HG02759 (cell line): ENCODE measurements at regions not wholly inside any gene's neighbourhood (a gene's known extent, or its start where the extent isn't known, plus 50 kb on each side); places are given as distances from the start of the nearest gene placed in this dataset.

Experiments used
- ATAC-seq: cut with Tn5 transposase; IDR thresholded peaks from one replicate; pipeline ENCODE4 v1.9.1; 2021; ENCODE audit warnings: mild to moderate bottlenecking, moderate library complexity; ENCODE audit not compliant: unreplicated experiment

- no peak for ATAC-seq
Measured at GRCh38 chr3:35946121-35946853, 307.0 kb downstream of the ARPP21 start.

- no peak for ATAC-seq
Measured at GRCh38 chr3:35946854-35947515, 307.7 kb downstream of the ARPP21 start.

- ATAC-seq: no peak
Measured at GRCh38 chr3:35950021-35950420, 310.7 kb downstream of the ARPP21 start.

DNA sequence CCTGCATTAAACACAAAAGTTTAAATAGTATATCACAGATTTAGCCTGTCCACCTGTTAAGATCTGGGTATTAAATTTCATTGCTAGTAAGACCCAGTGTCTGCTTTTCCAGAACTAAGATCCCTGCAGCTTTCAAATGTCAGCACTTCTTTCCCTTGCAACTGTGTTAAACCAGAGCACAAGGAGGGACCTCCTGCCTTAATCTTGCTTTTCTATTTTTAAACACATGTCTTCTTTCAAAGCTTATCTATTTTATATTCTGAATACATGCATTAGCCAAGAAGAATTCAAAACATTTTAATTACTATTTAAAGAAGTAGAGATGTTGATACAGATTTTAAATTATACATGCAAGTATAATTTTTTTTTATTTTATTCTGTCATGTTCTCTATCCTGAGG lies 315.1 kb downstream of the ARPP21 start:
- no peak for ATAC-seq

- peak; percentile 47 for ATAC-seq
Measured at GRCh38 chr3:35965908-35966307, 326.6 kb downstream of the ARPP21 start.

- ATAC-seq: no peak
Measured at GRCh38 chr3:35966629-35967464, 327.5 kb downstream of the ARPP21 start.

- ATAC-seq: no peak
Measured at GRCh38 chr3:35968043-35968622, 328.8 kb downstream of the ARPP21 start.

- ATAC-seq: no peak
Measured at GRCh38 chr3:35969406-35969805, 330.1 kb downstream of the ARPP21 start.

DNA sequence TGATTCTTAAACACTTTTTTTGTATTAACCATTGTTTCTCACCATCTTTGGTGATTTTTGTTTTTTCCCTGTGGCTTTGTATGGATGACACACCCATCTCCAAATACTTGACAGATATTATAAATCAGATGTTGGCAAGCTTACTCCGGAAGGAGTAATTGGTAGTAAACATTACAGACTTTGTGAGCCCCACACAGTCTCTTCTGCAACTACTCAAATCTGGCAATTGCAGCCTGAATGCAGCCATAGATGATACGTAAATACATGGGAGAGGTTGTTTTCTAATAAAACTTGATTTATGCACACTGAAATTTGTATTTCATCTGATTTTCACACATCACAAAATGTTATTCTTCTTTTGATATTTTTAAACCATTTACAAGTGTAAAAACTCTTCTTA lies 331.5 kb downstream of the ARPP21 start:
- no peak for ATAC-seq

GRCh38 chr3:35971686-35972085 lies 332.4 kb downstream of the ARPP21 start:
- no peak for ATAC-seq

DNA sequence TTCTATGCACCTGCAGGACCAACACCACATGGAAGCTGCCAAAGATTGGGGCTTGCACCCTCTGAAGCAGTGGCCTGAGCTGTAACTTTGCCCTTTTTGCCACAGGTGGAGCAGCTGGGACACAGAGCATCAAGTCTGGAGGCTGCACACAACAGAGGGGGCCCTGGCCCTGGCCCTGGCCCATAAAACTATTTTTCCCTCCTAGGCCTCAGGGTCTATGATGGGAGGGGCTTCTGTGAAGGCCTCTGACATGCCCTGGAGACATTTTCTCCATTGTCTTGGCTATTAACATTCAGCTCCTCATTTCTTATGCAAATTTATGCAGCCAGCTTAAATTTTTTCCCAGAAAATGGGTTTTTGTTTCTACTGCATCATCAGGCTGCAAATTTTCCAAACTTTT lies 335.5 kb downstream of the ARPP21 start:
- no peak for ATAC-seq

DNA sequence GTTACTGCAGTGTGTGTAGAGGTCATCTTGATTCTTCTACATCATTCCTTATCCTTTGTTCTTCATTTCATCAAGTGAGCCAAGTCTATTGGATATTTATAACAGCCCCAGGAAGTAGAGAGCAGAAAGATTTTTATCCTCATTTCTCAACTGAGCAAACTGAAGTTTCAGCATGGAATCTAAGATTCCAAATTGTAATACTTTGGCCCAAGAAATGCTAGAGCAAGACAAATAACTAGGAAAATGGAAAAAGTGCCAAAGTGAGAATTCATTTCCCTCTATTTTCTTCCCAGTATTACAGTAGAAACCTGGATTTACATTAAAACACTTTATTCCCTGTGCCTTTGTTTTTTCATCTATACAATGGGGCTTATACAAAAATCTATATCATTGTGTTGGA lies 346.8 kb downstream of the ARPP21 start:
- ATAC-seq: no peak

DNA sequence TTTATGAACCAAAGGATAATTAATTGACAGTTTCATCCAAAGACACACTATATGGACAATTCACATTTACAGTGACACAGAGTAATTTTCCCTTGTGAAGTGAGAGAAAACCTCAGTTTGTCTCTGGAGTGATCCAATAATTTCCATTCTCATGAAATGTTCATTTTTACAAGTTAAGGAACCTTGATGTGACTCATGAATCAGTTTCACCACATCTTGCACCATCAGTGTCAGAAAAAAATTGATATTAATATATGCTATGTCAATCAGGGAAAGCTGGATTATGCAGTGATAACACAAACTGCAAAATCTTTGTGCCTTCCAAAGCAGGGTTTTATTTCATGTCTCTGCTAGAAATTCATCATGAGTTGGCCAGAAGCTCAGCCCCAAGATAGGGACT lies 348.1 kb downstream of the ARPP21 start:
- no peak for ATAC-seq

- ATAC-seq: no peak
Measured at GRCh38 chr3:35992041-35992440, 352.7 kb downstream of the ARPP21 start.

- ATAC-seq: no peak
Measured at GRCh38 chr3:36011791-36012190, 368.5 kb upstream of the STAC start.

DNA sequence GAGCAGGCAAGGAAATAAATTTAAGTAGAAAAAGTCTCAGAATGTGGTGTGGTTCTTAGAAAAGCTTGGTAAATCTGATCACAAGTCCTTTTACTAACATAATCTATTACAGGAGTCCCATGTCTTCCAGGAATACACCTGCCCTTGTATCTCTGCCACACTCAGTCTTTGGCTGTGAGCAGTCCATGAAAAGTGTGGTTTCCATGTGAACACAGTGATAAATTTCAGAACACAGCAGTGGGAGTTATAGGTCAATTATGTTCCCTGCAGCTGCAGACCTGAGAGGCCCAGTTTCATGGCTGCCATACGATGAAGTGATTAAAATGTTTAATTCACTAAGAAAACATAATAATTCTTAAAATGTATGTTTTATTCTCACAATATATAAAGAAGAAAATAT lies 366.9 kb upstream of the STAC start:
- ATAC-seq: no peak

- ATAC-seq: no peak
Measured at GRCh38 chr3:36025232-36025631, 355.1 kb upstream of the STAC start.

DNA sequence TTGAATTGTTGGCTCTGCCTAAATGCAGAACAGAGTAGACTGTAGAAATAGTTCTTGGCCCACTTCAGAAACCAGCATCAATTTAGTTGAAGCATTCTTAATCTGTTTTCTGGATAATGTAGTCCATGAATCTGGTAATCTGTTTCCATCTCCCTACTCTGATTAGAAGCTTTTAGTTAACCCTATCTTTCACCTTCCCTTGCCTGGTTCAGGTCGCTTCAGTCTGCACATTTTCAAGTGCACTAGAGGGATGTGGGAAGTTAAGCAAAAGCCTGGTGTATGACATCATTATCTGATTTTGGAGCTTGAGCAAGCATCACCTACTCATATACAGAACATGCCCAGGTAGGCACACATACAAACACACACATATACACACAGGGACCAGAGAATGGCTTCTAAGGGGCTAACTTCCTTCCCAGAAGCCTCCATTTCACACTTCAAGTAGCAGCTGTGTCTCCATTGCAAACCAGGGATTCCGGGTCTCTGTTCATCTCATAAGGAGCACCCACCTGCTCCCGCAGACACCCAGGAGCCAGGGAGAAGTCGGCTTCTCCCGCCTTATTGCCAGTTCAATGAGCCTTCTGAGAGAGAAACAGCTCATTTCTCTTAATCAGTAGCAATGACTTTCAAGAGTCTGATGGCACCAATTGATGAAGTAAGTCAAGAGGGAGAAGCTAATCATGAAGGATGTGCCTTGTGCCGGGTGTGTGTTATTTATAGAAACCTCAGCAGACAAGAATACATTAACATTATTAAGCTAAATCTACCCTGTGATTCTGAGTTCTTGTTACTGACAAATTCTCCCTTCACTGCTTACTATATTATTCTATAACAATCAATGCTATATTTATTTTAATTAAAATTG lies 347.9 kb upstream of the STAC start:
- ATAC-seq: no peak

- no peak for ATAC-seq
Measured at GRCh38 chr3:36058404-36059030, 321.8 kb upstream of the STAC start.

GRCh38 chr3:36060950-36061349 lies 319.4 kb upstream of the STAC start:
- no peak for ATAC-seq
